Pancreas (tissue), 10 donors: ENCODE measurements at regions not wholly inside any gene's neighbourhood (a gene's known extent, or its start where the extent isn't known, plus 50 kb on each side); places are given as distances from the start of the nearest gene placed in this dataset.
A peak's percentile ranks its signal among the peaks of the same experiment; 100 is the strongest.

Experiments
- ATAC-seq, 4 donors: fragments of 200-7000 bp; cut with Tn5 transposase; one replicate each; pipeline versions ENCODE4 v1.8.0 to v1.9.1; 2020; ENCODE audit warnings: mild to moderate bottlenecking in 4 of 4, moderate library complexity in 4 of 4
- DNase-seq, 6 donors: peaks; one replicate each; pipeline ENCODE4 v3.0.0-alpha.2; 2020
- FAIRE-seq: peaks from 2 replicates; lab custom pipeline; 2012; peaks lifted over from hg19 to GRCh38; lab: Jason Lieb, UNC
- H3K27ac ChIP-seq, 4 donors: fragments of 200-600 bp; sonication (generic); 1 replicate in 3 of 4; 2 replicates in 1 of 4; pipeline versions ENCODE4 v1.5.0 to v1.8.0; 2020
- H3K27me3 ChIP-seq, 4 donors: fragments of 200-600 bp; one replicate each; pipeline ENCODE4 v1.8.0; 2021
- H3K36me3 ChIP-seq, 3 donors: fragments of 200-600 bp; sonication (generic) in 1 of 3; one replicate each; pipeline versions ENCODE4 v1.5.0 to v1.8.0; 2020 to 2021
- H3K4me1 ChIP-seq, 3 donors: fragments of 200-600 bp; one replicate each; pipeline ENCODE4 v1.8.0; 2021
- H3K4me3 ChIP-seq, 4 donors: fragments of 200-600 bp; sonication (generic) in 2 of 4; one replicate each; pipeline versions ENCODE4 v1.5.0 to v1.8.0; 2020 to 2021
- H3K9me3 ChIP-seq, 4 donors: fragments of 200-600 bp; one replicate each; pipeline ENCODE4 v1.8.0; 2021
- WGBS, 2 donors: extraction: QIAGEN DNeasy Blood & Tissue Kit; methylation state at CpG; one replicate each; pipeline ENCODE4 v1.1.7; 2013; 5-methylcytosine and 5-hydroxymethylcytosine counted together
- intact Hi-C, 3 donors: fragments of 100-400 bp; cut with DNase I; formaldehyde crosslinking; loops; one replicate each; pipeline versions ENCODE4 v1.11.1 to v1.14.2; 2022
- TF ChIP-seq, protein P1 (sequence below), 4 donors: fragments of 200-600 bp; sonication (generic) in 3 of 4; IDR thresholded peaks; one replicate each; pipeline versions ENCODE4 v1.5.0 to v1.8.0; 2021; ENCODE audit warnings: antibody characterized with exemption in 4 of 4
- donor health status: healthy with polysubstance abuse.
- donor health status: DM: no; HTN: no; CAD: no; lungs with moderate emphysema.
- donor health status: DM: no; HTN: no; CAD: no.
- donor health status: control.
- donor health status: control.
- donor health status: Bipolar disorder and iron deficiency.
- donor health status: DM: yes; HTN: yes; CAD: no.
- donor health status: DM: no; HTN: no; CAD: no.
- donor health status: DM: no; HTN: no; CAD: no.
- donor health status: DM: yes; HTN: yes; CAD: no.

DNA sequence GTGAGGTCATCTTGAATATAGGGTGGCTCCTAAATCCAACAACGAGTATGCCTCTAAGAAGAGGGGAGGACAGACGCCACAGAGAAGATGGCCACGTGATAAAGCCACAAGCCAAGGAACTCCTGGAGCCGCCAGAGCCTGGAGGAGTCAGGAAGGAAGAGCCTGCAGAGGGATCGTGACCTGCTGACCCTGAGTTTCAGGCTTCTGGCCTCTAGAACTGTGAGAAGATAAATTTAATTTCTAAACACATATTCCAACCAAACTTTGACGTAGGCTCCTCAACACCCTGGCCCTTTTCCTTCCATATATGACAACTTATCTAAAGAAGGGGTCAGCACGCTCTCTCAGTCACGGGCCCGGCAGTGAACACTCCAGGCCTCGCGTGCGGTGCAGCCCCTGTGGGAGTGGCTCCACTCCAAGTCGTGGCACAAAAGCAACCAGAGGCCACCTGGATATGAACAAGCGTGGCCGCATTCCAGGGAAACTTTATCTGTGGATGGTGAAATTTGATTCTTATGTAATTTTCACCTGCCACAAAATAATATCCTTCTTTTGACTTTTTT, 138.6 kb upstream of the AJAP1 start:
- DNase-seq (no peak), FAIRE-seq (no peak), ATAC-seq (no peak)
- TF ChIP-seq, protein P1, sequence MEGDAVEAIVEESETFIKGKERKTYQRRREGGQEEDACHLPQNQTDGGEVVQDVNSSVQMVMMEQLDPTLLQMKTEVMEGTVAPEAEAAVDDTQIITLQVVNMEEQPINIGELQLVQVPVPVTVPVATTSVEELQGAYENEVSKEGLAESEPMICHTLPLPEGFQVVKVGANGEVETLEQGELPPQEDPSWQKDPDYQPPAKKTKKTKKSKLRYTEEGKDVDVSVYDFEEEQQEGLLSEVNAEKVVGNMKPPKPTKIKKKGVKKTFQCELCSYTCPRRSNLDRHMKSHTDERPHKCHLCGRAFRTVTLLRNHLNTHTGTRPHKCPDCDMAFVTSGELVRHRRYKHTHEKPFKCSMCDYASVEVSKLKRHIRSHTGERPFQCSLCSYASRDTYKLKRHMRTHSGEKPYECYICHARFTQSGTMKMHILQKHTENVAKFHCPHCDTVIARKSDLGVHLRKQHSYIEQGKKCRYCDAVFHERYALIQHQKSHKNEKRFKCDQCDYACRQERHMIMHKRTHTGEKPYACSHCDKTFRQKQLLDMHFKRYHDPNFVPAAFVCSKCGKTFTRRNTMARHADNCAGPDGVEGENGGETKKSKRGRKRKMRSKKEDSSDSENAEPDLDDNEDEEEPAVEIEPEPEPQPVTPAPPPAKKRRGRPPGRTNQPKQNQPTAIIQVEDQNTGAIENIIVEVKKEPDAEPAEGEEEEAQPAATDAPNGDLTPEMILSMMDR (IDR thresholded peaks at IDR 0.05), result no peak
- Histone ChIP-seq H3K27ac (no peak overlapping the region), H3K27me3 (no peaks in the 10 kb centered on the region), H3K9me3 (no peaks in the 10 kb centered on the region), H3K36me3 (no peaks in the 10 kb centered on the region), H3K4me1 (peaks cover 7 to 13% (median 8%) of the 10 kb centered on the region in 3 donors), H3K4me3 (no peak overlapping the region)
- intact Hi-C loops, result no loop called here
- WGBS, 2 donors, result 43 to 47% methylated on average over 15 of the region's 15 CpGs

DNA sequence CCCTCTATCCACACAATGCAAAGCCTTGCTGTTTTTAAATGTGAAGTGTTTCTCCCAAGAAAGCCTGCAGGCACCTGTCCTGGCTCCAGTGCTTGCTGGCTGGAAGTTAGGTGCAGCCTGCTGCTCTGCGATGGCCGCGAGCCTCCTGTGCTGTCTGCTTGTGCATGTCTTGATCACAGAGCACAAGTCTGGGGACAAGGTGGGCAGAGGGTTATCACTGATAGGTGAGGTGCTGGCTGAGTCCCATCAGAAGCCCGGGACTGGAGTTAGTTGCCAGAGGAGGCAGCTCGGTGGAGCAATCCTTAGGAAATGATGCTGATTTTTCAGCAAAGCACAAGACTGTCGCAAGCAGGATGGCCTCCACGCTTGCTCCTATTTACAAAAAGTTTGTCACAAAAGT, 137.8 kb upstream of the AJAP1 start:
- Histone ChIP-seq H3K27me3 (no peaks in the 10 kb centered on the region), H3K4me3 (no peak overlapping the region), H3K36me3 (no peaks in the 10 kb centered on the region), H3K4me1 (peaks cover 7 to 13% (median 8%) of the 10 kb centered on the region in 3 donors), H3K9me3 (no peaks in the 10 kb centered on the region), H3K27ac (no peak overlapping the region)
- DNase-seq (no peak), FAIRE-seq (no peak), ATAC-seq (no peak)
- intact Hi-C loops, result no loop called here
- TF ChIP-seq, protein P1 (IDR thresholded peaks at IDR 0.05), result no peak
- 40 to 43% methylated on average over 7 of the region's 7 CpGs for WGBS, 2 donors

DNA sequence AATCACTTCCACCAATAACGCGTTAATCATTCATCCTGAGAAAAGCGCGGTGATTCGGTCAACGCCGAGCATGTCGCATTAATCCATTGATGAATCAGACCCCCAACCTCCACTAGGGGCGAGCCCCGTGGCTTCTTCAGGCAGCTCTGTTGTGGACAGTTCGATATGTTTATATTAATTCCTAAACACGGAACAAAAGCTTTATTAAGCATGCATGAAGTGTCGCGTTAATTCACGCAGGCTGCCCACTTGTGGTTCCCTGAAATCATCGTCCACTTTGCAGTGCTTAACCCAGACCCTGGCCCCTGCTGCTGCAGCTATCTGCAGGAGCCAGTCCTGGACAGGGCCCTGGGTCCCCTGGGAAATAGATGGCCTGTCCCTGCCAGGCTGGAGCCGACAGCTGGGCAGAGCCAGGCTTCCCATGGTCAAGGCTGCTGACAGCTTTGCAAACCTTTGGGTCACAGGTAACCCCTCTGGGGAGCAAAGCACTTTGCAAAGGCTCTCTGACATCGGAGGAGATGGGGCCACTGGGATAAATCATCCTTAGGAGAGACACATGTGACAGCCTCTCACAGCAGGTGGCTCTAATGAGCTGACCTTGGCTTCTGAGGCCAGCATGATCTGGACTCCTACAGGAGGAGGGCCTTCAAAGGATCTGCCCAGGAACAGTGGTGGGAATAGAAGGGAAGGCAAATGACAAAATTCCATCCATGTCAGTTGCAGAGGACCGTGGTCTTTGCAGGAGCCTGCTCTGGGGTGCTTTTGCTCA, 137.0 kb upstream of the AJAP1 start:
- ATAC-seq, result peak in 1 of 4 donors; percentile 40
- WGBS, 2 donors, result 28% methylated on average over 19 of the region's 19 CpGs
- Histone ChIP-seq H3K4me1 (peaks cover 7 to 13% (median 8%) of the 10 kb centered on the region in 3 donors), H3K36me3 (no peaks in the 10 kb centered on the region), H3K9me3 (no peaks in the 10 kb centered on the region), H3K27ac (no peak overlapping the region), H3K27me3 (no peaks in the 10 kb centered on the region), H3K4me3 (no peak overlapping the region)
- FAIRE-seq, result no peak
- TF ChIP-seq, protein P1 (IDR thresholded peaks at IDR 0.05), result no peak
- DNase-seq, result no peak
- intact Hi-C loops, result no loop called here

DNA sequence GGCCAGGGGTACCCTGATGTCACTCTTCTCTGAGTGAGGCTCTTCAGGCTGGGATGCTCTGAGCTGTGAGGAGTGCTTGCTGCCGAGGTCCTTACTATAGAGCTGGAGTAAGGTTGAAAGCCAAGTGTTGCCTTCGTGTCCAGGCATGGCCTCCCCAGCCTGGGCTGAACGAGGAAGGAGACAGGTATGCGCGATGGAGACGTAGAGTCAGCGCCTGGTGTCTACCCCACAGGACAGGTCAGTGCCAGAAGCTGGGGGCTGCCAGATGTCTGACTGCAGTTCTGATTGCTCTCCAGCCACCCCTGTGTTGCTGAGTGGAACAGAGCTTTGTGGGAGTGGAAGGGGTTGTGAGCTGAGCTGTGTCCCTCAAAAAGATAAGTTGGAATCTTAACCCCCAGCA, 135.8 kb upstream of the AJAP1 start:
- Histone ChIP-seq H3K36me3 (no peaks in the 10 kb centered on the region), H3K27me3 (no peaks in the 10 kb centered on the region), H3K27ac (no peak overlapping the region), H3K4me1 (peaks cover 5 to 13% (median 8%) of the 10 kb centered on the region in 3 donors), H3K4me3 (no peak overlapping the region), H3K9me3 (no peaks in the 10 kb centered on the region)
- no peak for DNase-seq
- no peak for ATAC-seq
- TF ChIP-seq, protein P1 (IDR thresholded peaks at IDR 0.05), result no peak
- 80 to 82% methylated on average over 7 of the region's 7 CpGs for WGBS, 2 donors
- intact Hi-C loops, result no loop called here
- FAIRE-seq, result no peak

DNA sequence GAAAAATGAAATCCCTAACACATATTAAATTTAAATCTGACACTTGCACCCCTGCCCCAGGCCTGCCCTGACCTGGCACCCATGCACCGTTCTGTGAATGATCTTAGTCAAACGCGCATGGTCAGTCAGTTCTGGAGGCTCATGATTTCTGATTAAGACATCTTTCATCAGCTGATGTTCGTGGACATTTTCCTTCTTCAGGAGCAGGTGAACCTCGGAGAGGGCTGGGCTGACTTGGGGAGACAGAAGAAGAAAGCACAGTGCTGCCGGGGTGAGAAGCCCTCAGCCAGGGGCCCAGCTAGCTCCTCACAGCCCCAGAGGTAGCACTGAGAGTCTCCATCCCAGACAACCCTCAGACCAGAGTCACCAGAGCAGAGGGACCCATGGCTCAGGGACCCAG, 134.5 kb upstream of the AJAP1 start:
- DNase-seq (no peak), ATAC-seq (no peak), FAIRE-seq (no peak)
- H3K27me3 ChIP-seq, result no peaks in the 10 kb centered on the region
- 75 to 81% methylated on average over 6 of the region's 6 CpGs for WGBS, 2 donors
- TF ChIP-seq, protein P1 (IDR thresholded peaks at IDR 0.05), result no peak
- peaks cover 5 to 13% (median 8%) of the 10 kb centered on the region in 3 donors for H3K4me1 ChIP-seq
- H3K9me3 ChIP-seq, result no peaks in the 10 kb centered on the region
- no peak overlapping the region for H3K4me3 ChIP-seq
- intact Hi-C loops, result no loop called here
- no peak overlapping the region for H3K27ac ChIP-seq
- no peaks in the 10 kb centered on the region for H3K36me3 ChIP-seq
